ENCODE measurements at regions not wholly inside any gene's neighbourhood (a gene's known extent, or its start where the extent isn't known, plus 50 kb on each side); places are given as distances from the start of the nearest gene placed in this dataset.

GRCh38 chr1:218694636-218695035, 349.5 kb downstream of the TGFB2 start:
- TF ChIP-seq EZH2 (IDR thresholded peaks at IDR 0.05; ENCODE audit: low read length, unreplicated experiment) = no peak
- no peak for TF ChIP-seq EZH2phosphoT487 (IDR thresholded peaks at IDR 0.05; ENCODE audit: borderline replicate concordance, low read length)
- TF ChIP-seq CTCF (conservative IDR thresholded peaks at IDR 0.05; ENCODE audit: low read depth, low read length) = no peak
- H3F3A ChIP-seq (ENCODE audit: low read length, unreplicated experiment) = no peaks in the 10 kb centered on the region
- no peak for ATAC-seq
- intact Hi-C loops (cut with micrococcal nuclease) = no loop called here
- DNase-seq = no peak
- no peak overlapping the region for H3K27ac ChIP-seq (ENCODE audit: low read length)
- no peak overlapping the region for H3K9ac ChIP-seq (ENCODE audit: low read length)
- H3K79me2 ChIP-seq (ENCODE audit: low read length) = no peaks in the 10 kb centered on the region
- H3K36me3 ChIP-seq (ENCODE audit: low read depth, low read length) = no peaks in the 10 kb centered on the region
- ChIA-PET CTCF (no interaction called here), POLR2A (ENCODE audit: unreplicated experiment) (no interaction called here)
- no peaks in the 10 kb centered on the region for H3K9me2 ChIP-seq (replicated peaks; ENCODE audit: low read length)
- H3K27me3 ChIP-seq (ENCODE audit: low read length) = no peaks in the 10 kb centered on the region
- H3K9me3 ChIP-seq (ENCODE audit: low read length) = no peaks in the 10 kb centered on the region
- H3K4me1 ChIP-seq (ENCODE audit: insufficient read depth, low read length) = no peaks in the 10 kb centered on the region
- H3K4me3 ChIP-seq (ENCODE audit: low read length) = no peak overlapping the region
- no peak overlapping the region for H3K4me2 ChIP-seq (ENCODE audit: low read length)
- BruUV-seq (replicated peaks) = no TSS peak
- no peak overlapping the region for H2AFZ ChIP-seq (ENCODE audit: low read length)
- H4K20me1 ChIP-seq (ENCODE audit: low read length) = no peaks in the 10 kb centered on the region

- CTCF ChIA-PET = no interaction called here
- no TSS peak for BruUV-seq (replicated peaks)
- Histone ChIP-seq H3K36me3 (ENCODE audit: low read depth, low read length) (no peaks in the 10 kb centered on the region), H3K27me3 (ENCODE audit: low read length) (no peaks in the 10 kb centered on the region), H3K4me3 (ENCODE audit: low read length) (no peak overlapping the region), H3K4me1 (ENCODE audit: insufficient read depth, low read length) (no peaks in the 10 kb centered on the region), H3K79me2 (ENCODE audit: low read length) (no peaks in the 10 kb centered on the region), H3F3A (ENCODE audit: low read length, unreplicated experiment) (no peaks in the 10 kb centered on the region), H3K9me3 (ENCODE audit: low read length) (no peaks in the 10 kb centered on the region), H3K27ac (ENCODE audit: low read length) (no peak overlapping the region), H3K9ac (ENCODE audit: low read length) (no peak overlapping the region), H4K20me1 (ENCODE audit: low read length) (no peaks in the 10 kb centered on the region), H3K4me2 (ENCODE audit: low read length) (no peak overlapping the region), H2AFZ (ENCODE audit: low read length) (no peak overlapping the region), H3K9me2 (replicated peaks; ENCODE audit: low read length) (no peaks in the 10 kb centered on the region)
- TF ChIP-seq EZH2phosphoT487 (IDR thresholded peaks at IDR 0.05; ENCODE audit: borderline replicate concordance, low read length) (no peak), CTCF (conservative IDR thresholded peaks at IDR 0.05; ENCODE audit: low read depth, low read length) (no peak), EZH2 (IDR thresholded peaks at IDR 0.05; ENCODE audit: low read length, unreplicated experiment) (no peak)
- ATAC-seq (no peak), DNase-seq (no peak)
- POLR2A ChIA-PET (ENCODE audit: unreplicated experiment) = no interaction called here
- intact Hi-C loops (cut with micrococcal nuclease) = no loop called here
Observed at GRCh38 chr1:218695525-218695924, 350.4 kb downstream of the TGFB2 start.

GRCh38 chr1:218698141-218698540, 353.0 kb downstream of the TGFB2 start:
- H3K27ac ChIP-seq (ENCODE audit: low read length) = no peak overlapping the region
- ATAC-seq (no peak), DNase-seq (no peak)
- TF ChIP-seq CTCF (conservative IDR thresholded peaks at IDR 0.05; ENCODE audit: low read depth, low read length) (no peak), EZH2phosphoT487 (IDR thresholded peaks at IDR 0.05; ENCODE audit: borderline replicate concordance, low read length) (no peak), EZH2 (IDR thresholded peaks at IDR 0.05; ENCODE audit: low read length, unreplicated experiment) (no peak)
- CTCF ChIA-PET = interaction anchor here (0.6 kb wide), 1 partner anchor 246 kb away, joined by 3 read pairs; no protein-coding TSS in a partner anchor
- no TSS peak for BruUV-seq (replicated peaks)
- no peaks in the 10 kb centered on the region for H4K20me1 ChIP-seq (ENCODE audit: low read length)
- H3K9me3 ChIP-seq (ENCODE audit: low read length) = no peaks in the 10 kb centered on the region
- POLR2A ChIA-PET (ENCODE audit: unreplicated experiment) = no interaction called here
- no peak overlapping the region for H3K4me2 ChIP-seq (ENCODE audit: low read length)
- no peaks in the 10 kb centered on the region for H3K79me2 ChIP-seq (ENCODE audit: low read length)
- H3F3A ChIP-seq (ENCODE audit: low read length, unreplicated experiment) = no peaks in the 10 kb centered on the region
- H3K36me3 ChIP-seq (ENCODE audit: low read depth, low read length) = no peaks in the 10 kb centered on the region
- no peak overlapping the region for H3K4me3 ChIP-seq (ENCODE audit: low read length)
- no peaks in the 10 kb centered on the region for H3K27me3 ChIP-seq (ENCODE audit: low read length)
- intact Hi-C loops (cut with micrococcal nuclease) = no loop called here
- no peak overlapping the region for H3K9ac ChIP-seq (ENCODE audit: low read length)
- no peak overlapping the region for H2AFZ ChIP-seq (ENCODE audit: low read length)
- H3K9me2 ChIP-seq (replicated peaks; ENCODE audit: low read length) = no peaks in the 10 kb centered on the region
- H3K4me1 ChIP-seq (ENCODE audit: insufficient read depth, low read length) = no peaks in the 10 kb centered on the region
